SK-N-SH (cell line): ENCODE measurements at regions not wholly inside any gene's neighbourhood (a gene's known extent, or its start where the extent isn't known, plus 50 kb on each side); places are given as distances from the start of the nearest gene placed in this dataset.

Experiments
- CTCF ChIA-PET: fragments of 300-600, 350-600 bp; formaldehyde crosslinking; extraction: SDS; loops from one replicate; lab custom pipeline; 2021; lab: Yijun Ruan, JAX
- POLR2A ChIA-PET: fragments of 350-600 bp; sonication (Branson Sonifier 250); formaldehyde crosslinking; extraction: SDS; loops from one replicate; lab custom pipeline; 2020; ENCODE audit warnings: antibody characterized with exemption, inconsistent platforms; lab: Yijun Ruan, JAX
- DNase-seq: peaks from one replicate; pipeline ENCODE4 v3.0.0; 2012
- H2AFZ ChIP-seq: fragments of 200-600 bp; sonication (generic); 2 replicates; pipeline ENCODE4 v1.8.1; 2016; ENCODE audit warnings: antibody characterized with exemption, mild to moderate bottlenecking, low read depth
- H3F3A ChIP-seq: fragments of 200-600 bp; sonication (generic); replicated peaks from 2 replicates; pipeline ENCODE3; 2016; ENCODE audit warnings: antibody characterized with exemption, mild to moderate bottlenecking; ENCODE audit not compliant: insufficient read depth
- H3K27ac ChIP-seq, 2 experiments: fragments of 200-500 bp in 1 of 2; fragments of 200-600 bp in 1 of 2; sonication (Bioruptor generic) in 1 of 2; sonication (generic), shearing (Covaris generic) in 1 of 2; 2 replicates each; pipeline versions ENCODE4 v1.5.1 to v1.6.1; 2014 to 2016; ENCODE audit warnings: low read depth in 2 of 2, inconsistent platforms in 1 of 2, low read length in 1 of 2, mild to moderate bottlenecking in 1 of 2, mixed read lengths in 1 of 2
- H3K27me3 ChIP-seq: fragments of 200-600 bp; sonication (generic), shearing (Covaris generic); 2 replicates; pipeline ENCODE4 v1.6.1; 2016; ENCODE audit warnings: mixed run types; ENCODE audit not compliant: insufficient read depth
- H3K36me3 ChIP-seq, 2 experiments: fragments of 200-500 bp in 1 of 2; fragments of 200-600 bp in 1 of 2; sonication (Bioruptor generic) in 1 of 2; sonication (generic) in 1 of 2; replicated peaks in 1 of 2; 2 replicates each; pipeline versions ENCODE3 to v1.5.1; 2014 to 2016; ENCODE audit warnings: low read length in 1 of 2, mild to moderate bottlenecking in 1 of 2; ENCODE audit not compliant: insufficient read depth in 2 of 2, control insufficient read depth in 1 of 2
- H3K4me1 ChIP-seq, 2 experiments: fragments of 200-500 bp in 1 of 2; fragments of 200-600 bp in 1 of 2; sonication (Bioruptor generic) in 1 of 2; sonication (generic), shearing (Covaris generic) in 1 of 2; 2 replicates each; pipeline versions ENCODE4 v1.5.1 to v1.6.1; 2014 to 2016; ENCODE audit warnings: low read depth in 1 of 2, low read length in 1 of 2, mixed run types in 1 of 2; ENCODE audit not compliant: insufficient read depth in 2 of 2, control insufficient read depth in 1 of 2
- H3K4me2 ChIP-seq: fragments of 200-600 bp; sonication (generic), shearing (Covaris generic); 2 replicates; pipeline ENCODE4 v1.6.1; 2017; ENCODE audit warnings: mixed run types
- H3K4me3 ChIP-seq, 2 experiments: fragments of 200-500 bp in 1 of 2; fragments of 200-600 bp in 1 of 2; sonication (Bioruptor generic) in 1 of 2; sonication (generic), shearing (Covaris generic) in 1 of 2; 2 replicates each; pipeline versions ENCODE4 v1.5.1 to v1.8.1; 2014 to 2016; ENCODE audit warnings: low read depth in 2 of 2, inconsistent platforms in 1 of 2, low read length in 1 of 2, mild to moderate bottlenecking in 1 of 2, mixed read lengths in 1 of 2, moderate library complexity in 1 of 2
- H3K79me2 ChIP-seq: fragments of 200-600 bp; sonication (generic); 2 replicates; pipeline ENCODE4 v1.8.1; 2017; ENCODE audit warnings: mild to moderate bottlenecking; ENCODE audit not compliant: insufficient read depth
- H3K9ac ChIP-seq: fragments of 200-600 bp; sonication (generic); 2 replicates; pipeline ENCODE4 v1.6.1; 2017; ENCODE audit warnings: mixed run types
- H3K9me2 ChIP-seq: fragments of 200-600 bp; sonication (generic); 2 replicates; pipeline ENCODE4 v1.6.1; 2017; ENCODE audit warnings: mixed run types
- H3K9me3 ChIP-seq: fragments of 200-600 bp; sonication (generic); 2 replicates; pipeline ENCODE4 v1.6.1; 2017; ENCODE audit warnings: mixed run types, mild to moderate bottlenecking, moderate library complexity
- H4K20me1 ChIP-seq: fragments of 200-600 bp; sonication (generic); 2 replicates; pipeline ENCODE4 v1.6.1; 2017; ENCODE audit warnings: mild to moderate bottlenecking, mixed run types; ENCODE audit not compliant: insufficient read depth
- EP300 ChIP-seq, 2 experiments: IDR thresholded peaks; 2 replicates each; pipeline versions ENCODE4 v1.4.0 to v1.6.1; 2012; ENCODE audit warnings: borderline replicate concordance in 1 of 2, low read depth in 1 of 2, low read length in 1 of 2
- EZH2phosphoT487 ChIP-seq: fragments of 200-600 bp; sonication (generic); IDR thresholded peaks from 2 replicates; pipeline ENCODE4 v1.6.1; 2017; ENCODE audit warnings: low read depth, mixed run types, mild to moderate bottlenecking, antibody characterized with exemption, moderate library complexity, borderline replicate concordance
- FOXM1 ChIP-seq: IDR thresholded peaks from 2 replicates; pipeline ENCODE4 v1.4.0; 2012; ENCODE audit warnings: low read depth, mild to moderate bottlenecking
- GABPA ChIP-seq: IDR thresholded peaks from 2 replicates; pipeline ENCODE4 v1.4.0; 2012; ENCODE audit warnings: low read depth, mild to moderate bottlenecking
- GATA2 ChIP-seq: sonication (generic); formaldehyde crosslinking; IDR thresholded peaks from 2 replicates; pipeline ENCODE4 v1.5.0; 2020; ENCODE audit warnings: mild to moderate bottlenecking, missing genetic modification reagents
- JUND ChIP-seq: IDR thresholded peaks from 2 replicates; pipeline ENCODE4 v1.4.0; 2012
- MEF2A ChIP-seq: IDR thresholded peaks from 2 replicates; pipeline ENCODE4 v1.4.0; 2012; ENCODE audit warnings: low read depth, borderline replicate concordance
- NRF1 ChIP-seq: IDR thresholded peaks from 2 replicates; pipeline ENCODE4 v1.6.1; 2012; ENCODE audit warnings: low read depth, mild to moderate bottlenecking, low read length
- RCOR1 ChIP-seq: fragments of 150-350 bp; IDR thresholded peaks from 2 replicates; pipeline ENCODE4 v1.6.1; 2017; ENCODE audit warnings: antibody characterized with exemption, low read length
- RFX5 ChIP-seq: IDR thresholded peaks from 2 replicates; pipeline ENCODE4 v1.6.1; 2012; ENCODE audit warnings: mild to moderate bottlenecking, improper control_type of control experiment, low read length
- RXRA ChIP-seq: IDR thresholded peaks from 2 replicates; pipeline ENCODE4 v1.4.0; 2012; ENCODE audit warnings: low read depth, mild to moderate bottlenecking, borderline replicate concordance
- SIN3A ChIP-seq: IDR thresholded peaks from 2 replicates; pipeline ENCODE4 v1.6.1; 2012; ENCODE audit warnings: low read depth, mild to moderate bottlenecking, low read length, moderate library complexity, borderline replicate concordance
- TAF1 ChIP-seq: IDR thresholded peaks from 2 replicates; pipeline ENCODE4 v1.6.1; 2012; ENCODE audit warnings: low read depth, mild to moderate bottlenecking, low read length, moderate library complexity, borderline replicate concordance
- TCF12 ChIP-seq: IDR thresholded peaks from 2 replicates; pipeline ENCODE4 v1.4.0; 2012
- TEAD4 ChIP-seq: IDR thresholded peaks from 2 replicates; pipeline ENCODE4 v1.4.0; 2012; ENCODE audit warnings: mild to moderate bottlenecking, borderline replicate concordance; ENCODE audit not compliant: insufficient read depth
- YY1 ChIP-seq: IDR thresholded peaks from 2 replicates; pipeline ENCODE4 v1.4.0; 2012; ENCODE audit warnings: low read depth, mild to moderate bottlenecking
- WGBS: methylation state at CpG from one replicate; pipeline ENCODE4 v1.1.6; 2017; ENCODE audit warnings: low lambda C conversion rate; 5-methylcytosine and 5-hydroxymethylcytosine counted together
- TF ChIP-seq, protein P1 (sequence below): IDR thresholded peaks from 2 replicates; pipeline ENCODE4 v1.4.0; 2012; ENCODE audit warnings: low read depth, borderline replicate concordance
- TF ChIP-seq, protein P2 (sequence below): IDR thresholded peaks from 2 replicates; pipeline ENCODE4 v1.4.0; 2012; ENCODE audit warnings: low read depth
- TF ChIP-seq, protein P3 (sequence below): fragments of 150-350 bp; IDR thresholded peaks from 2 replicates; pipeline ENCODE4 v1.6.1; 2016; ENCODE audit warnings: mild to moderate bottlenecking, low read depth, low read length

DNA sequence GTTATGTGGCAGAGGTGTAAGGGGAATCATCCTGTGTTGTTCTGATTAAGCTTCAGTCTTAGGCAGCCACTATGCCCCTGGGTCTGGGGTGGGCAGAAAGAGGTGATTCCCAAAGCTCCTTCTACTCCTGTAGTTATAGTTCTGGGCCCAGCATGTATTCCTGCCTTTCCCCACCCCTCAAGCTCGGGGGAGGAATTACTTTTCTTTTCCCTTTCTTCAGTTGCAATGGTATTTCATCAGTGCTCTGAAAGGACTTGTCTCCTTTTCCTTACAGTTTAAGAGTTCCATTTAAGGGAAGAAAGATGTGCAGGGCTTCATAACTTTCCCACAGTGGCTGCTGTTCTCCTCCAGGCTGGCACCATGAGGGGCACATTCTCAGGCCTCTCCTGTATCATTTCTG lies 94.2 kb downstream of the MTPAP start (continued):
- TF ChIP-seq, protein P1, sequence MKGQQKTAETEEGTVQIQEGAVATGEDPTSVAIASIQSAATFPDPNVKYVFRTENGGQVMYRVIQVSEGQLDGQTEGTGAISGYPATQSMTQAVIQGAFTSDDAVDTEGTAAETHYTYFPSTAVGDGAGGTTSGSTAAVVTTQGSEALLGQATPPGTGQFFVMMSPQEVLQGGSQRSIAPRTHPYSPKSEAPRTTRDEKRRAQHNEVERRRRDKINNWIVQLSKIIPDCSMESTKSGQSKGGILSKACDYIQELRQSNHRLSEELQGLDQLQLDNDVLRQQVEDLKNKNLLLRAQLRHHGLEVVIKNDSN: no peak
- TF ChIP-seq EP300 (IDR thresholded peaks at IDR 0.05; ENCODE audit: borderline replicate concordance in 1 of 2, low read depth in 1 of 2, low read length in 1 of 2): no peak
- no peak for TF ChIP-seq RFX5
- TF ChIP-seq RCOR1: no peak
- no peak for TF ChIP-seq EZH2phosphoT487
- no peak for TF ChIP-seq JUND

DNA sequence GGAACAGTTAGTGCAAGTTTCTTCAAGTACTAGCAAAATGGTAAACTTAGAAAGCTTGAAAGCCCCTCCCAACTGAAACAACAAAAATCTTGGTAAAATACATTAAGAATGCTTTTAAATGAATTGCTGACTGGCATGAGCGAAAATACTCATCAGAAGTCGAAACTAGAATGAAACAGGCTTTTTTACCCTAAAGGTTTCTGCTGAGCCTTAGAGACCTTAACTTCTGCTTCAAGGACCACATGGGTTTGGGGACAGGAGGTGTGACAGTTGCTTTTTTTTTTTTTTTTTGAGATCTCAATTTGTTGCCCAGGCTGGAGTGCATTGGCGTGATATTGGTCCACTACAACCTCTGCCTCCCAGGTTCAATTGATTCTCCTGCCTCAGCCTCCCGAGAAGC lies 100.3 kb downstream of the MTPAP start:
- WGBS: 92% methylated on average over 4 of the region's 4 CpGs
- POLR2A ChIA-PET: no interaction called here
- H3K4me3 ChIP-seq: no peak overlapping the region

DNA sequence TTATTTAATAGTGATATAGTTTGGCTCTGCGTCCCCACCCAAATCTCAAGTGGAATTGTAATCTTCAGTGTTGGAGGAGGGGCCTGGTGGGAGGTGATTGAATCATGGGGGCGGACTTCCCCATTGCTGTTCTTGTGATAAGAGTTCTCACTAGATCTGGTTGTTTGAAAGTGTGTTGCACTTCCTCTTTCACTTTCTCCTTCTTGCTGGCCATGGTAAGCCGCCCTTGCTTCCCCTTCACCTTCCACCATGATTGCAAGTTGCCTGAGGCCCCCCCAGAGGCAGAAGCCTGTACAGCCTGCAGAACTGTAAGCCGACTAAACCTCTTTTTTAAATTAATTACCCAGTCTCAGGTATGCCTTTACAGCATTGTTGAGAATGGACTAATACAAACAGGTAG lies 101.4 kb downstream of the MTPAP start:
- no peaks in the 10 kb centered on the region for H3K79me2 ChIP-seq
- ChIA-PET CTCF (interaction anchor here (0.6 to 2.0 kb wide), 3 partner anchors 22 to 249 kb away, joined by 3 to 8 read pairs (median 3); no protein-coding TSS in a partner anchor), POLR2A (no interaction called here)
- no peak overlapping the region for H3K9ac ChIP-seq
- H3K4me2 ChIP-seq: no peak overlapping the region
- no peaks in the 10 kb centered on the region; a peak in 1 of 4 replicates for H3K4me1 ChIP-seq
- no peak overlapping the region for H2AFZ ChIP-seq
- no peaks in the 10 kb centered on the region for H3F3A ChIP-seq
- no peaks in the 10 kb centered on the region for H3K9me2 ChIP-seq
- TF ChIP-seq FOXM1: no peak
- no peak for TF ChIP-seq TCF12
- no peak for TF ChIP-seq RXRA
- TF ChIP-seq TAF1: no peak
- TF ChIP-seq, protein P2, sequence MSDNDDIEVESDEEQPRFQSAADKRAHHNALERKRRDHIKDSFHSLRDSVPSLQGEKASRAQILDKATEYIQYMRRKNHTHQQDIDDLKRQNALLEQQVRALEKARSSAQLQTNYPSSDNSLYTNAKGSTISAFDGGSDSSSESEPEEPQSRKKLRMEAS: no peak
- TF ChIP-seq NRF1: no peak
- TF ChIP-seq TEAD4: no peak
- no peak for TF ChIP-seq MEF2A
- TF ChIP-seq, protein P1: no peak
- no peak for TF ChIP-seq GATA2
- TF ChIP-seq SIN3A: no peak
- no peaks in the 10 kb centered on the region for H3K27me3 ChIP-seq
- H4K20me1 ChIP-seq: no peaks in the 10 kb centered on the region
- H3K36me3 ChIP-seq: no peaks in the 10 kb centered on the region
- 73% methylated on average over 4 of the region's 4 CpGs for WGBS
- H3K9me3 ChIP-seq: no peaks in the 10 kb centered on the region; the same call in 1 of the 2 replicates
- H3K27ac ChIP-seq: no peak overlapping the region
- no peak overlapping the region for H3K4me3 ChIP-seq
- no peak for DNase-seq

More for the DNA sequence above, 100.3 kb downstream of the MTPAP start:
- no peaks in the 10 kb centered on the region for H3F3A ChIP-seq
- no peak overlapping the region for H3K4me2 ChIP-seq
- H3K27ac ChIP-seq: no peak overlapping the region
- H3K36me3 ChIP-seq: no peaks in the 10 kb centered on the region
- H4K20me1 ChIP-seq: no peaks in the 10 kb centered on the region
- no peaks in the 10 kb centered on the region; a peak in 1 of 4 replicates for H3K4me1 ChIP-seq
- H3K79me2 ChIP-seq: no peaks in the 10 kb centered on the region
- H3K9me3 ChIP-seq: peaks cover 6% of the 10 kb centered on the region
- no peaks in the 10 kb centered on the region for H3K9me2 ChIP-seq
- CTCF ChIA-PET: no interaction called here
- TF ChIP-seq, protein P1: no peak
- TF ChIP-seq, protein P3, sequence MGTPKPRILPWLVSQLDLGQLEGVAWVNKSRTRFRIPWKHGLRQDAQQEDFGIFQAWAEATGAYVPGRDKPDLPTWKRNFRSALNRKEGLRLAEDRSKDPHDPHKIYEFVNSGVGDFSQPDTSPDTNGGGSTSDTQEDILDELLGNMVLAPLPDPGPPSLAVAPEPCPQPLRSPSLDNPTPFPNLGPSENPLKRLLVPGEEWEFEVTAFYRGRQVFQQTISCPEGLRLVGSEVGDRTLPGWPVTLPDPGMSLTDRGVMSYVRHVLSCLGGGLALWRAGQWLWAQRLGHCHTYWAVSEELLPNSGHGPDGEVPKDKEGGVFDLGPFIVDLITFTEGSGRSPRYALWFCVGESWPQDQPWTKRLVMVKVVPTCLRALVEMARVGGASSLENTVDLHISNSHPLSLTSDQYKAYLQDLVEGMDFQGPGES: no peak
- TF ChIP-seq, protein P2: no peak
- TF ChIP-seq GATA2 (no peak), GABPA (no peak), YY1 (no peak)
- no peak overlapping the region for H2AFZ ChIP-seq
- no peaks in the 10 kb centered on the region for H3K27me3 ChIP-seq
- no peak for DNase-seq
- no peak overlapping the region for H3K9ac ChIP-seq
